Body of pancreas (tissue), 4 donors: ENCODE measurements at regions not wholly inside any gene's neighbourhood (a gene's known extent, or its start where the extent isn't known, plus 50 kb on each side); places are given as distances from the start of the nearest gene placed in this dataset.

ENCODE experiments used
- ATAC-seq: fragments of 150-250 bp; one replicate; pipeline ENCODE4 v1.9.1; 2016
- DNase-seq, 4 donors: peaks; one replicate each; pipeline ENCODE4 v3.0.0-alpha.2; 2019
- H3K27ac ChIP-seq, 4 donors: fragments of 200-600 bp; sonication (generic); 1 replicate in 3 of 4; 2 replicates in 1 of 4; pipeline versions ENCODE4 v1.5.1 to v1.6.1; 2016 to 2019; ENCODE audit warnings: mild to moderate bottlenecking in 1 of 4, mixed read lengths in 1 of 4, moderate library complexity in 1 of 4
- H3K27me3 ChIP-seq, 2 donors: fragments of 200-600 bp; sonication (generic); one replicate each; pipeline ENCODE4 v1.6.0; 2016; ENCODE audit warnings: mild to moderate bottlenecking in 1 of 2
- H3K36me3 ChIP-seq, 2 donors: fragments of 200-600 bp; sonication (generic); replicated peaks in 1 of 2; 2 replicates each; pipeline ENCODE4 v1.5.1; 2016; ENCODE audit warnings: low read depth in 2 of 2; ENCODE audit not compliant: insufficient read depth in 1 of 2
- H3K4me1 ChIP-seq: fragments of 200-600 bp; sonication (generic); one replicate; pipeline ENCODE4 v1.6.0; 2016
- H3K4me3 ChIP-seq, 2 donors: fragments of 200-600 bp; sonication (generic); 1 replicate in 1 of 2; 2 replicates in 1 of 2; pipeline ENCODE4 v1.5.1; 2016 to 2019
- H3K9me3 ChIP-seq, 3 donors: fragments of 200-600 bp; sonication (generic); 1 replicate in 2 of 3; 2 replicates in 1 of 3; pipeline ENCODE4 v1.5.1; 2016
- POLR2A ChIP-seq, 3 donors: fragments of 450-650 bp; IDR thresholded peaks; one replicate each; pipeline ENCODE4 v1.6.1; 2016; ENCODE audit warnings: antibody characterized with exemption in 3 of 3, mild to moderate bottlenecking in 2 of 3
- WGBS, 2 donors: methylation state at CpG; one replicate each; pipeline ENCODE4 v1.1.5; 2017; 5-methylcytosine and 5-hydroxymethylcytosine counted together
- intact Hi-C: fragments of 100-400 bp; cut with DNase I; formaldehyde crosslinking; loops from one replicate; pipeline ENCODE4 v1.15.1; 2023
- TF ChIP-seq, protein P1 (sequence below), 7 experiments: fragments of 450-650 bp in 4 of 7; fragments of 200-600 bp in 3 of 7; sonication (generic) in 3 of 7; IDR thresholded peaks; one replicate each; pipeline ENCODE4 v1.5.1; 2016 to 2019; ENCODE audit warnings: antibody characterized with exemption in 7 of 7

DNA sequence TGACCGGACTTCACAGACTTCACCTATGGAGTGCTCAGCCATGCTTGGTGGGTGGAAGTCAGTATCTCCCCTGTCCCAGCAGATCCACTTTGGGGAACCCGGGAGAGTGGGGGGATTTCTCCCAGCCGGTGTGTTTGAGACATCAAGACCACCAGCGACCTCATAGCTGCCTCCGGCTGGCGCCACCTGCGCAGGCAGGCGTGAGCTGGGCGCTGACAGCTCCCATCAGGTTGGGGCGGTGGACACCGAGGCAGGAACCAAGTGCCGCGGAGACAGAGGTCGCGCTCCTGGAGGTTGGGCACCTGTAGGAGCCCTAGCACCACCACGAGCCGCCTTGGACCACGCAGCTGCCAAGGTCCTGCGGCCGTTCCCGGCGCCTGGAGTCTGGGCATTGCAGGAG lies 124.0 kb upstream of the LARP1 start:
- H3K9me3 ChIP-seq = no peaks in the 10 kb centered on the region
- H3K36me3 ChIP-seq = no peaks in the 10 kb centered on the region
- H3K27ac ChIP-seq = no peak overlapping the region
- no peaks in the 10 kb centered on the region for H3K27me3 ChIP-seq
- no peak for TF ChIP-seq POLR2A (IDR thresholded peaks at IDR 0.05)
- TF ChIP-seq, protein P1, sequence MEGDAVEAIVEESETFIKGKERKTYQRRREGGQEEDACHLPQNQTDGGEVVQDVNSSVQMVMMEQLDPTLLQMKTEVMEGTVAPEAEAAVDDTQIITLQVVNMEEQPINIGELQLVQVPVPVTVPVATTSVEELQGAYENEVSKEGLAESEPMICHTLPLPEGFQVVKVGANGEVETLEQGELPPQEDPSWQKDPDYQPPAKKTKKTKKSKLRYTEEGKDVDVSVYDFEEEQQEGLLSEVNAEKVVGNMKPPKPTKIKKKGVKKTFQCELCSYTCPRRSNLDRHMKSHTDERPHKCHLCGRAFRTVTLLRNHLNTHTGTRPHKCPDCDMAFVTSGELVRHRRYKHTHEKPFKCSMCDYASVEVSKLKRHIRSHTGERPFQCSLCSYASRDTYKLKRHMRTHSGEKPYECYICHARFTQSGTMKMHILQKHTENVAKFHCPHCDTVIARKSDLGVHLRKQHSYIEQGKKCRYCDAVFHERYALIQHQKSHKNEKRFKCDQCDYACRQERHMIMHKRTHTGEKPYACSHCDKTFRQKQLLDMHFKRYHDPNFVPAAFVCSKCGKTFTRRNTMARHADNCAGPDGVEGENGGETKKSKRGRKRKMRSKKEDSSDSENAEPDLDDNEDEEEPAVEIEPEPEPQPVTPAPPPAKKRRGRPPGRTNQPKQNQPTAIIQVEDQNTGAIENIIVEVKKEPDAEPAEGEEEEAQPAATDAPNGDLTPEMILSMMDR (IDR thresholded peaks at IDR 0.05) = no peak
- 68 to 87% methylated on average over 5 to 15 of the region's 22 CpGs for WGBS, 2 donors
- ATAC-seq (no peak), DNase-seq (no peak)
- intact Hi-C loops = no loop called here
- H3K4me1 ChIP-seq = no peaks in the 10 kb centered on the region
- no peak overlapping the region for H3K4me3 ChIP-seq

GRCh38 chr5:154630410-154630809 lies 124.8 kb upstream of the LARP1 start:
- WGBS, 2 donors = 70 to 79% methylated on average over 4 of the region's 4 CpGs

DNA sequence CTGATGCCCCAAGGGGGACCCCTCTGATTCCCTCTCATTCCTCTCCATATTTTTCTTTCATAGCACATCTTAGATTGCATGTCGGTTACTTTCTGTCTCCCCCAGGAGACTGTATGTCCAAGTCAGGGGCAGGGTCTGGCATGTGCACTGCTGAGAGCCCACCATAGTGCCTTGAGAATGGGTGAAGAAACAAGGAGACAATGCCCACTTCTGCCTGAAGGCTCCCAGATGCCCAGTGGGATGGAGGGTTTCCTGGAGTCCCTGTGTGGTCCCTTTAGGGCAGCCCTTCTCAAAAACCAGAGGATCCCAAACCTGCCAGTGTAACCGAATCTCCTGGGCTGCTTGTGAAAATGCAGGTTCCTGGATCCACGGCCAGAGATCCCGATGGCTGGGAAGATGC lies 126.5 kb upstream of the LARP1 start:
- no peak overlapping the region for H3K27ac ChIP-seq
- intact Hi-C loops = no loop called here
- no peaks in the 10 kb centered on the region for H3K9me3 ChIP-seq
- TF ChIP-seq, protein P1 (IDR thresholded peaks at IDR 0.05) = no peak
- TF ChIP-seq POLR2A (IDR thresholded peaks at IDR 0.05) = no peak
- ATAC-seq = no peak
- no peak for DNase-seq
- H3K4me3 ChIP-seq = no peak overlapping the region
- no peaks in the 10 kb centered on the region for H3K4me1 ChIP-seq
- H3K27me3 ChIP-seq = no peaks in the 10 kb centered on the region
- no peaks in the 10 kb centered on the region for H3K36me3 ChIP-seq
- 83 to 85% methylated on average over 2 to 4 of the region's 4 CpGs for WGBS, 2 donors

More at GRCh38 chr5:154630410-154630809, 124.8 kb upstream of the LARP1 start:
- Histone ChIP-seq H3K4me1 (no peaks in the 10 kb centered on the region), H3K27me3 (no peaks in the 10 kb centered on the region), H3K4me3 (no peak overlapping the region), H3K27ac (no peak overlapping the region), H3K9me3 (no peaks in the 10 kb centered on the region), H3K36me3 (no peaks in the 10 kb centered on the region)
- intact Hi-C loops = no loop called here
- TF ChIP-seq, protein P1 (IDR thresholded peaks at IDR 0.05) = no peak
- no peak for TF ChIP-seq POLR2A (IDR thresholded peaks at IDR 0.05)
- ATAC-seq = no peak
- DNase-seq = no peak

- H3K36me3 ChIP-seq = no peaks in the 10 kb centered on the region
- H3K4me3 ChIP-seq = no peak overlapping the region
- H3K27me3 ChIP-seq = no peaks in the 10 kb centered on the region
- TF ChIP-seq, protein P1 (IDR thresholded peaks at IDR 0.05) = no peak
- no peak for TF ChIP-seq POLR2A (IDR thresholded peaks at IDR 0.05)
- WGBS, 2 donors = 52 to 64% methylated on average over 6 to 7 of the region's 7 CpGs
- no peak overlapping the region for H3K27ac ChIP-seq
- no peaks in the 10 kb centered on the region for H3K9me3 ChIP-seq
- H3K4me1 ChIP-seq = no peaks in the 10 kb centered on the region
- intact Hi-C loops = no loop called here
- ATAC-seq (no peak), DNase-seq (no peak)
Measured at GRCh38 chr5:154627698-154628678, 127.2 kb upstream of the LARP1 start.
